ENCODE measurements at regions not wholly inside any gene's neighbourhood (a gene's known extent, or its start where the extent isn't known, plus 50 kb on each side); places are given as distances from the start of the nearest gene placed in this dataset.
"Not testable (repeated sequence)": the region's sequence is repeated elsewhere in the genome, so short reads cannot be mapped to it uniquely, and the experiment has no call there.

DNA sequence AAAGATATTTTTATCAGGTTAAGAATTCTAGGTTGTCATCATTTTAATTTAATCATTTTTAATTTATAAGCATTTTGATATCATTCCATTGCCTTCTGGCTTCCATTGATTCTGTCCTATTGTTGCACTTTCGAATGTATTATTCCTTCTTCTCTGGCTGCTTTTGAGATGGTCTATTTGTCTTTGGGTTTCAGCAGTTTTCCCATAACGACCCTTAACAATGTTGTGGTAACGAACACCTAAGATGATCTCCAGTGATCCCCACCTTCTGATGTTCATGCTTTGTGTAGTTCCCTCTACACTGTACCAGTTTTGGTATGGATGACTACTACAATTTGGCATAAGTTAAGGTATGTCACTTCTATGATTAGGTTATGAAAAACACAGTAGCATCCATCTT lies 59.9 kb downstream of the MINAR1 start:
- no peak for ATAC-seq
- H3K4me3 Mint-ChIP-seq, result no peak overlapping the region
- ChIA-PET POLR2A (no interaction called here), CTCF (no interaction called here)
- DNase-seq, result no peak
- H3K27me3 Mint-ChIP-seq, result peaks cover 22% of the 10 kb centered on the region
- intact Hi-C loops (cut with DNase I, micrococcal nuclease), result no loop called here
- H3K36me3 Mint-ChIP-seq (ENCODE audit: low read depth), result no peaks in the 10 kb centered on the region
- H3K27ac Mint-ChIP-seq, result no peak overlapping the region
- H3K9me3 Mint-ChIP-seq (ENCODE audit: low read depth), result peaks cover 2% of the 10 kb centered on the region
- H3K4me1 Mint-ChIP-seq, result no peaks in the 10 kb centered on the region

DNA sequence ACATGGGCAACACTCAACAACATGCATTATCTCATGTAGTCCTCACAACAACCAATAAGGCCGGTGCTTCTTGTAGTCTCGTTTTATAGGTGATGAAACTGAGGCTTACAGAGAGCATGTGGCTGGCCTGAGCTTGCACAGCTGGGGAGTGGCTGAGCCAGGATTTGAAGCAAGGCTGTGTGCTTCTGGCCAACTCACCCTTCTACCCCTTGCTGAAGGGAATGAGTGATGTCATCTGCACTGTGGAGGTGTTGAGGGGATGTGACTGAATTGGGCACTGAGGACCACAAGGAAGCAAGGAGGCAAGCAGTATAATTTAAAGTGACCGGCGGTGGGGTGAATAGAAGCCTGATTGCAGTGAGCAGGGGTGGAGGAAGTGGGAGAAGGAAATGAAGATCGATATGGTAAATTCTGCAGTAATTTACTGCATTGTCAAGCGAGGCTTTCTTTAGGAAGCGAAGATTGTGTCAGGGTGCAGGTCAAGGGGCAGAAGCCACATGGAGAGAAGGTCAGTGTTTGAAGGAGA lies 62.3 kb downstream of the MINAR1 start:
- CTCF ChIA-PET, result interaction anchor here (1.0 kb wide), 1 partner anchor 102 kb away, joined by 5 read pairs; no protein-coding TSS in a partner anchor

DNA sequence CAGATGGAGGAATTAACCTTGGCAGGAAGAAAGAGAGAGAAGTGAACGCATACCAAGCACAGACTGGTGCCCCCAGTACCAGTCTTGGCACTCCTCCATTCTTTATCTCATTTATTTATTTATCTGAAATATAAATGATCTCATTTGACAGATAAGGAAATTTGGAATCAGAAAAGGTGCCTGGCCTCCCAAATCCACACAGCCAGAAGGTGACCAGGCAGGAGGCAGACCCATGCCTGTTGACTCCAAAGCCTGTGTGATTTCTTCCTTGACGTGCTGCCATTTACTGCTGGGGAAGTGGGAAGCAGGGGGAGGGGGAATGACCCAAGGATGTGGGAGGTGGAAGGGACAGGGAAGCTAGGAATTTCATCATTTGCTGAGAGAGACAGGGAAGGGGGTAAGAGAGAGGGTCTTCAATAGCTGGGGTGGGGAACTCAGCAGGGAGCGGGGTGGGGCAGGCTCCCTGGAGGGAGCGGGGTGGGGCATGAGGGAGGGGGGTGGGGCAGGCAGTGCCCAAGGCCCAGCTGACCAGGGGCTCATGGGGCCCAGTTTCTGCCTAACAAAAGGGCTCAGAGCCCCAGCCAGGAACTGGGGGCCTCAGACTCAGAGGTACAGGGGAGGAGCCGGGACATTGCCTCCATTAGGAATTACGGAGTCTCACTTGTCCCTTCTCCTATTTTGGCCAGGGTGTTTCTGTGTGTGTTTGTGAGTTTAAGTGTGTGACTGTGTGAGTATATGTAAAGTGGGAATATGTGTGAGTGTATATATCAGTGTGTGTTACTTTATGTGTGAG lies 63.0 kb downstream of the MINAR1 start:
- CTCF ChIA-PET, result no interaction called here
- peaks cover 22% of the 10 kb centered on the region for H3K27me3 Mint-ChIP-seq
- H3K27ac Mint-ChIP-seq, result no peak overlapping the region
- intact Hi-C loops (cut with DNase I, micrococcal nuclease), result no loop called here
- H3K36me3 Mint-ChIP-seq (ENCODE audit: low read depth), result no peaks in the 10 kb centered on the region
- DNase-seq, result no peak
- POLR2A ChIA-PET, result no interaction called here
- H3K4me3 Mint-ChIP-seq, result no peak overlapping the region
- no peak for ATAC-seq
- peaks cover 2% of the 10 kb centered on the region for H3K9me3 Mint-ChIP-seq (ENCODE audit: low read depth)
- no peaks in the 10 kb centered on the region for H3K4me1 Mint-ChIP-seq

More for the DNA sequence above, 62.3 kb downstream of the MINAR1 start:
- H3K4me3 Mint-ChIP-seq, result no peak overlapping the region
- ATAC-seq (no peak), DNase-seq (no peak)
- no peaks in the 10 kb centered on the region for H3K4me1 Mint-ChIP-seq
- H3K9me3 Mint-ChIP-seq (ENCODE audit: low read depth), result peaks cover 2% of the 10 kb centered on the region
- intact Hi-C loops (cut with DNase I, micrococcal nuclease), result no loop called here
- H3K27ac Mint-ChIP-seq, result no peak overlapping the region
- H3K36me3 Mint-ChIP-seq (ENCODE audit: low read depth), result no peaks in the 10 kb centered on the region
- POLR2A ChIA-PET, result no interaction called here
- H3K27me3 Mint-ChIP-seq, result peaks cover 22% of the 10 kb centered on the region

DNA sequence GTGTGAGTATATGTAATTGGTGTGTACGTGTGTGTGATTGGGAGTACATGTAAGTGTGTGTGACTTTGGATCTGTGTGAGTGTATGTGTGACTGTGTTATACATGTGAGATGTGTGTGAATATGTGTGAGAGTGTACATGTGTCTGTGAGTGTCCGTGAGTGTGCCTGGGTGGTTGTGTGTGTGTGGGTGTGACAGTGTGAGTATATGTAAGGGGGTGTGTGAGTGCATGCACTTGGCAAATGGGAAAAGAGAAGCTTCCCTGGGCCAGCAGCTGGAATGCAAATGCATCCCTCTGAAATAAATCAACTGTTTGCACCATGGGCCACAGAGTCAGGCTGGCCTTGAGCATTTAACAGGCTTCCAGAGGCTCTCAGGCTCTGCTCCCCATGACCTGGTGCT lies 63.6 kb downstream of the MINAR1 start:
- H3K4me1 Mint-ChIP-seq, result no peaks in the 10 kb centered on the region
- CTCF ChIA-PET, result no interaction called here
- no peak overlapping the region for H3K27ac Mint-ChIP-seq
- no peak for DNase-seq
- no peaks in the 10 kb centered on the region for H3K36me3 Mint-ChIP-seq (ENCODE audit: low read depth)
- POLR2A ChIA-PET, result no interaction called here
- peaks cover 22% of the 10 kb centered on the region for H3K27me3 Mint-ChIP-seq
- intact Hi-C loops (cut with DNase I, micrococcal nuclease), result no loop called here
- ATAC-seq, result no peak
- peaks cover 2% of the 10 kb centered on the region for H3K9me3 Mint-ChIP-seq (ENCODE audit: low read depth)
- no peak overlapping the region for H3K4me3 Mint-ChIP-seq

DNA sequence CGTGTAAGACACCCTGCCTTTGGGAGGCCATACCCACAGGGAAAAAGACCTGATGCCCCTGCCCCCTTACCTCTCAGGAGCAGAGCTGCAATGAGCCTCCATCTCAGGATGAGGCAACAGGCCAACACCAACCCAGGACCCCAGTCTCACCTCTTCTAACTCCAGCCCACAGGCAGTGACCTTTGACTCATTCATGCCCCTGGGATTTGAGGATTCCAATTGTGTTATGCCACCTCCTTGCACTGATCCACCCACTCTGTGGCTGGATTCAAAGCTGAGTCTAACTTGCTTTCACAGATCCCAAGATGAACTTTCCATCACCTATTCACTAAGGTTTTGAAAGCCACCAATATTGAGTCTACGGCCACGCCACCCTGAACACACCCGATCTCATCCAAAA lies 64.7 kb downstream of the MINAR1 start:
- Mint-ChIP-seq H3K27me3 (peaks cover 22% of the 10 kb centered on the region), H3K36me3 (ENCODE audit: low read depth) (no peaks in the 10 kb centered on the region), H3K4me1 (no peaks in the 10 kb centered on the region), H3K4me3 (no peak overlapping the region), H3K9me3 (ENCODE audit: low read depth) (peaks cover 2% of the 10 kb centered on the region), H3K27ac (no peak overlapping the region)
- POLR2A ChIA-PET, result no interaction called here
- ATAC-seq (no peak), DNase-seq (no peak)
- CTCF ChIA-PET, result no interaction called here
- intact Hi-C loops (cut with DNase I, micrococcal nuclease), result no loop called here

DNA sequence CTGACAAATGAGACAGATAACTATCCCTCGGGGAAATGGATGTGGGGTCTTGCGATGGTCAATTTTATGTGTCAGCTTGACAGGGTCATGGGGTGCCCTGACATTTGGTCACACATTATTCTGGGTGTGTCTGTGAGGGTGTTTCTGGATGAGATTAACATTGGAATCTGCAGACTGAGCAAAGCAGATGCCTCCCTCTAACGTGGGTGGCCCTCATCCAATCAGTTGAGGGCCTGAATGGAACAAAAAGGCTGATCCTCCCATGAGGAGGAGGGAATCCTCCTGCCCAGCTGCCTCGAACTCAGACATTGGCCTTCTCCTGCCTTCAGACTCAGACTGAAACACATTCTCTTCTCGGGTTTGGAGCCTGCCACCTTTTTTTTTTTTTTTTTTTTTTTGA lies 69.0 kb downstream of the MINAR1 start:
- H3K27me3 Mint-ChIP-seq, result peaks cover 8% of the 10 kb centered on the region
- no peaks in the 10 kb centered on the region for H3K9me3 Mint-ChIP-seq (ENCODE audit: low read depth)
- H3K4me3 Mint-ChIP-seq, result no peak overlapping the region
- no peak for DNase-seq
- no peak for ATAC-seq
- ChIA-PET CTCF (interaction anchor here (1.3 kb wide), 1 partner anchor 118 kb away, joined by 4 read pairs; no protein-coding TSS in a partner anchor), POLR2A (no interaction called here)
- intact Hi-C loops (cut with DNase I, micrococcal nuclease), result no loop called here
- H3K36me3 Mint-ChIP-seq (ENCODE audit: low read depth), result no peaks in the 10 kb centered on the region
- no peak overlapping the region for H3K27ac Mint-ChIP-seq
- no peaks in the 10 kb centered on the region for H3K4me1 Mint-ChIP-seq

DNA sequence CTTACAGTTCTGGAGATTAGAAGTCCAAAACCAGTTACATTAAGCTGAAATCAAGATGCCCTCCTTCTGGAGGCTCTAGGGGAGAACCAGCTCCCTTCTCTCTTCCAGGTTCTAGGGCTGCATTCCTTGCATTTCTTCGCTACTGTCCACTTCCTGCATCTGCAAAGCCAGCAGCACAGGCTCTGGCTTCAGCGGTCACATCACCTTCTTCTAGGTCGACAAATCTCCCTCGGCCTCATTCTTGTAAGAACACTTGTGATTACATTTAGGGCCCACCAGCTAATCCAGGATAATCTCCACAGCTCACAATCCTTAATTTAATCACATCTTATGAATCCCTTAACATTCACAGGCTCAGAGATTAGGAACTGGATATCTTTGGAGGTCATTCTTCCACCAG lies 73.8 kb downstream of the MINAR1 start:
- H3K9me3 Mint-ChIP-seq (ENCODE audit: low read depth), result no peaks in the 10 kb centered on the region
- ChIA-PET POLR2A (no interaction called here), CTCF (no interaction called here)
- DNase-seq (no peak), ATAC-seq (no peak)
- intact Hi-C loops (cut with DNase I, micrococcal nuclease), result no loop called here
- no peak overlapping the region for H3K27ac Mint-ChIP-seq
- no peaks in the 10 kb centered on the region for H3K36me3 Mint-ChIP-seq (ENCODE audit: low read depth)
- no peaks in the 10 kb centered on the region for H3K4me1 Mint-ChIP-seq
- H3K4me3 Mint-ChIP-seq, result no peak overlapping the region
- peaks cover 6% of the 10 kb centered on the region for H3K27me3 Mint-ChIP-seq

DNA sequence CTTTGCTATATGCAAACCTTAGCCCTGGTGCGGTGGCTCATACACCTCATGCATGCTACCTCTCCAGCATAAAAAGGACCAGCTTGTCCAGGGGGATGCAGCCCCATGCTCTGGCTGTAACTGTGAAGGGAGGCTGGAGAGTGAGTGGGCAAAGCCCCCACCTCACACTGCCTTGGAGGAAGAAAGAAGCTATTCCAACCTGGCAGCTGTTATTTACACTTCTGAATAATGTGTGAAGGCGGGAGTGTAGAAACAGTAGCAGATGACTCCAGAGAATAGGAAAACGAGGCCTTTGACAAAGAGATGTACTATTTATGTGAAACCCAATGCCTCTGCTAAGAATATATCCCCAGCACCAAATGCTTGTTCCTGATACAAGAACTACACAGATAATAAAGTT lies 80.7 kb downstream of the MINAR1 start:
- H3K9me3 Mint-ChIP-seq (ENCODE audit: low read depth); ATAC-seq; POLR2A ChIA-PET; CTCF ChIA-PET; DNase-seq; H3K27me3 Mint-ChIP-seq; H3K4me3 Mint-ChIP-seq; intact Hi-C loops (cut with DNase I, micrococcal nuclease); H3K27ac Mint-ChIP-seq; H3K4me1 Mint-ChIP-seq; H3K36me3 Mint-ChIP-seq (ENCODE audit: low read depth): not testable (repeated sequence)

DNA sequence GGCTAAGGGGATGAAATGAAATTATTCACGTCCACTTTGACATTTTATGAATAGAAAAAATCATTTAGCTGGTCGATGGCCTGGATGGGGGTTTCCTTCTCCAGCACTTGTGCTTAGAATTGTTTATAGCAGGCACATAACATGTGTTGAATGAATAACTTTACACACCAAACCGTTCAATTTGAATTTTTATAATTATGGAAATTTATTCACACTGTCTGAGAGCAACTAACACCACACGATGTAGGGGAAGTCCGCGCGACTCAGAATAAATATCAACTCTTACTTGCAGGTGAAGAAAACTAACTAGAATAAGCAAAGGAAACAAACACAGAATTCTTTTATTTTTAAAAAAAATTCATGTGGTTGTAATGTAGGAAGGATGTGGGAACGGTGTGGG lies 81.3 kb downstream of the MINAR1 start:
- intact Hi-C loops (cut with DNase I, micrococcal nuclease), result no loop called here
- H3K27me3 Mint-ChIP-seq, result peaks cover 7% of the 10 kb centered on the region
- ChIA-PET CTCF (no interaction called here), POLR2A (no interaction called here)
- H3K9me3 Mint-ChIP-seq (ENCODE audit: low read depth), result no peaks in the 10 kb centered on the region
- no peak overlapping the region for H3K27ac Mint-ChIP-seq
- H3K4me1 Mint-ChIP-seq, result no peaks in the 10 kb centered on the region
- ATAC-seq (no peak), DNase-seq (no peak)
- no peak overlapping the region for H3K4me3 Mint-ChIP-seq
- no peaks in the 10 kb centered on the region for H3K36me3 Mint-ChIP-seq (ENCODE audit: low read depth)

DNA sequence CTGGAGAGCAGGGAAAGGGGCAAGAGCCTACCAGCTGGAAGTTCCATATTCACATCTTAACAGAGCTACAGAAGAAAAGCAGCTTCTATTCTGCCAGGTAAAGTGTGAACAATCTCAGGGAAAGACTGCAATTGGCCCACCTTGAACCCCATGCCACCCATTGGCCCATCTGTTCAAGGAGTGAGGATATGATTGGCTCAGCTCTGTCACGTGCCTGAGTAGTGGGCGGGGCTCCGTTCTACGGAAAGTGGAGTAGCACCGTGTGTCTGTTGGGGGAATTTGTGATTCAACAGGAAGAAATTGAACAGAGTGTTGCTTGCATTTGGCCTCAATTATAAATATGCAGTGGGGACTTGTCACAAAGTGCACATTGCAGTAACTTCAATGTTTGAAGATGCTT lies 81.8 kb downstream of the MINAR1 start:
- no peak for DNase-seq
- Mint-ChIP-seq H3K27ac (no peak overlapping the region), H3K9me3 (ENCODE audit: low read depth) (no peaks in the 10 kb centered on the region), H3K4me1 (no peaks in the 10 kb centered on the region), H3K27me3 (peaks cover 9% of the 10 kb centered on the region), H3K4me3 (no peak overlapping the region), H3K36me3 (ENCODE audit: low read depth) (no peaks in the 10 kb centered on the region)
- ATAC-seq, result no peak
- ChIA-PET POLR2A (no interaction called here), CTCF (interaction anchor here (1.6 kb wide), 1 partner anchor 82 kb away, joined by 3 read pairs; no protein-coding TSS in a partner anchor)
- intact Hi-C loops (cut with DNase I, micrococcal nuclease), result no loop called here

DNA sequence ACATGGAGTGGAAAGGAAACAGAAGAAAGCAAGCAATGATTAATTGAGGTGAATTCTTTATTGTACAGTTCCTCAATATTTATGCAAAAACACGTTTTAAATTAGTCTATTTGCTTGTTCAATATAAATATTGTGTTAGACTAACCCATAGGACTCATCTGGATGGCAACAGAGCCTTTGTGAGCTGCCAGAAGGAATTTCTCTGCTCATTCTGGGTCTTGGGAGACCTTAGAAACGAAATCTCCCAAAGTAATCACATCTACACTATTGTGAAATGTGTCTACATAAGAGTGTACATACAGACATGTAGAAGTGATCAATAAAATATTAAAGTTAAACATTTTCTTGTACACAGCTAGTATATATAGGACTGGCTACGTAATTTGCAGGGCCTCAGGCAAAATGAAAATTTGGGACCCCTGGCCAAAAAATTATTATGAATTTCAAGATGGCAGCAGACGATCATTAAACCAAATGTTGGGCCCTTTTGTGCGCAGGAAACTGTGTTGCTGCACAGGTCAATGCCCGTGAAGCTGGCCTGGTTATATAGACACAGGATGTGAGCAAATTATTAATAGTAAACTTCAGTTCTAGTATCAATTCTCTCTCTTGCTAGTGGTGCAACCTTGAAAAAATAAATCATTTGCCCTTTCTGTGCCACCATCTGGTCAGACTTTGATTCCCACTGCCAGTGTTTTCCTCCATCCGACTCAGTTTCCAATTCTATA lies 83.3 kb downstream of the MINAR1 start:
- ChIA-PET POLR2A (no interaction called here), CTCF (interaction anchor here (1.6 kb wide), 1 partner anchor 80 kb away, joined by 3 read pairs; no protein-coding TSS in a partner anchor)
- no peaks in the 10 kb centered on the region for H3K36me3 Mint-ChIP-seq (ENCODE audit: low read depth)
- no peak for DNase-seq
- H3K4me1 Mint-ChIP-seq, result no peaks in the 10 kb centered on the region
- H3K27ac Mint-ChIP-seq, result no peak overlapping the region
- peaks cover 9% of the 10 kb centered on the region for H3K27me3 Mint-ChIP-seq
- ATAC-seq, result no peak
- no peak overlapping the region for H3K4me3 Mint-ChIP-seq
- H3K9me3 Mint-ChIP-seq (ENCODE audit: low read depth), result no peaks in the 10 kb centered on the region
- intact Hi-C loops (cut with DNase I, micrococcal nuclease), result no loop called here

DNA sequence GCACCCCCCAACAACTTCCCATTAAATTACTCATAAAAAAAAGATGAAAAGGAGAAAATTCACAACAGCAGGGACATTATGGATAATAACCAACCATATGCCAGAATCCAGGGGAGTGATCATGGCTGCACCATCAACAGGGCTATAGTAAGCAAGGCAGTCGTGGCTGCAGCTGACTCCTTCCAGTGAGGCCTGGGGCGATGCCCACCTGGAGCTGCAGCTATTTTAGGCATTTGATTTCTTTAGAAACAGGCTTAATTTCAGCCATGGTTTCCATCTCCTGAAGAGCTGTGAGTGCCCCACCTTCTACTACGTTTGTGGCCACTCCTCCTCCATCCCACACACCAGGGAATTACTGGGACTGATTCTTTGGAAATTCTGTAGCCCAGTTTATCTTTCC lies 84.0 kb downstream of the MINAR1 start:
- Mint-ChIP-seq H3K4me1 (no peaks in the 10 kb centered on the region), H3K36me3 (ENCODE audit: low read depth) (no peaks in the 10 kb centered on the region), H3K27ac (no peak overlapping the region), H3K9me3 (ENCODE audit: low read depth) (no peaks in the 10 kb centered on the region), H3K27me3 (peaks cover 11% of the 10 kb centered on the region), H3K4me3 (no peak overlapping the region)
- ChIA-PET POLR2A (interaction anchor here (0.6 kb wide), 1 partner anchor 38 kb away, joined by 3 read pairs; no protein-coding TSS in a partner anchor), CTCF (no interaction called here)
- DNase-seq (no peak), ATAC-seq (no peak)
- intact Hi-C loops (cut with DNase I, micrococcal nuclease), result no loop called here

Data from activated CD4-positive, alpha-beta T cell treated with anti-CD3 and anti-CD28 coated beads for 36 hours (primary cell).